ENCODE measurements at regions not wholly inside any gene's neighbourhood (a gene's known extent, or its start where the extent isn't known, plus 50 kb on each side); places are given as distances from the start of the nearest gene placed in this dataset.

GRCh38 chr5:167571824-167572223, 719.6 kb upstream of the WWC1 start:
- no peak for TF ChIP-seq CTCF (IDR thresholded peaks at IDR 0.05; ENCODE audit: extremely low read depth, insufficient read depth, missing control alignments)
- DNase-seq (ENCODE audit: low spot score) = no peak
- in situ Hi-C loops (cut with MboI; ENCODE audit: low pct_unique_long_range_greater_than_20kb, low sequenced_read_pairs, unreplicated experiment) = no loop called here

GRCh38 chr5:167573370-167574127, 717.9 kb upstream of the WWC1 start:
- in situ Hi-C loops (cut with MboI; ENCODE audit: low pct_unique_long_range_greater_than_20kb, low sequenced_read_pairs, unreplicated experiment) = no loop called here
- no peak for DNase-seq (ENCODE audit: low spot score)
- TF ChIP-seq CTCF (IDR thresholded peaks at IDR 0.05; ENCODE audit: extremely low read depth, insufficient read depth, missing control alignments) = no peak

- in situ Hi-C loops (cut with MboI; ENCODE audit: low pct_unique_long_range_greater_than_20kb, low sequenced_read_pairs, unreplicated experiment) = no loop called here
- DNase-seq (ENCODE audit: low spot score) = no peak
- no peak for TF ChIP-seq CTCF (IDR thresholded peaks at IDR 0.05; ENCODE audit: extremely low read depth, insufficient read depth, missing control alignments)
Measured at GRCh38 chr5:167574464-167574863, 717.0 kb upstream of the WWC1 start.

GRCh38 chr5:167575330-167575729, 716.1 kb upstream of the WWC1 start:
- in situ Hi-C loops (cut with MboI; ENCODE audit: low pct_unique_long_range_greater_than_20kb, low sequenced_read_pairs, unreplicated experiment) = no loop called here
- TF ChIP-seq CTCF (IDR thresholded peaks at IDR 0.05; ENCODE audit: extremely low read depth, insufficient read depth, missing control alignments) = no peak
- no peak for DNase-seq (ENCODE audit: low spot score)

GRCh38 chr5:167576126-167576525, 715.3 kb upstream of the WWC1 start:
- in situ Hi-C loops (cut with MboI; ENCODE audit: low pct_unique_long_range_greater_than_20kb, low sequenced_read_pairs, unreplicated experiment) = no loop called here
- TF ChIP-seq CTCF (IDR thresholded peaks at IDR 0.05; ENCODE audit: extremely low read depth, insufficient read depth, missing control alignments) = no peak
- DNase-seq (ENCODE audit: low spot score) = no peak

GRCh38 chr5:167576897-167577296, 714.5 kb upstream of the WWC1 start:
- no peak for DNase-seq (ENCODE audit: low spot score)
- in situ Hi-C loops (cut with MboI; ENCODE audit: low pct_unique_long_range_greater_than_20kb, low sequenced_read_pairs, unreplicated experiment) = no loop called here
- TF ChIP-seq CTCF (IDR thresholded peaks at IDR 0.05; ENCODE audit: extremely low read depth, insufficient read depth, missing control alignments) = no peak
